C4-2B (cell line): ENCODE measurements at regions not wholly inside any gene's neighbourhood (a gene's known extent, or its start where the extent isn't known, plus 50 kb on each side); places are given as distances from the start of the nearest gene placed in this dataset.

Source experiments
- CTCF ChIP-seq: fragments of 450-650 bp; conservative IDR thresholded peaks from 2 replicates; pipeline ENCODE4 v1.5.1; 2017; ENCODE audit warnings: mild to moderate bottlenecking
- ZFX ChIP-seq: fragments of 450-650 bp; IDR thresholded peaks from 2 replicates; pipeline ENCODE4 v1.6.1; 2017

GRCh38 chr12:87921621-87922020 is 107.6 kb downstream of the C12orf50 start:
- TF ChIP-seq CTCF, result no peak
- no peak for TF ChIP-seq ZFX
